ENCODE measurements at regions not wholly inside any gene's neighbourhood (a gene's known extent, or its start where the extent isn't known, plus 50 kb on each side); places are given as distances from the start of the nearest gene placed in this dataset.

DNA sequence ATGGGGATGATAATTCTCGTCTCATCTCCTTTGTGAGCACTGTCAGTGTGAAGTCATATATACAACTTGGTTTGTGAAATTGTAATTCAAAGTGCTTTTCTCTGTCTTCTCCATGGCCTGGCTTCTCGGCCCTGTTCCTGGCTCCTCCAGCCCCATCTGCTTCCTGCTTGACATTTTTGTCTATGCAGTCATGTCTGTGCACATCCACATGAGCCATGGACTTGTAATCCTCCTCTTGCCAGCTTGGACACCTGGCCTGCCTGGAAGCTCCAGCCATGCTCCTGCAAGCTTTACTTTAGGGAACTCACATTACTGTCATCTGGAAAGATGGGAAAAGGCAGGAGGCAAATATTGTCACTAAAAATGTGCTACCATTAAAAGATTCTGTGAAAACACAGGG is 576.0 kb upstream of the DPP6 start:
- TF ChIP-seq, protein P1, sequence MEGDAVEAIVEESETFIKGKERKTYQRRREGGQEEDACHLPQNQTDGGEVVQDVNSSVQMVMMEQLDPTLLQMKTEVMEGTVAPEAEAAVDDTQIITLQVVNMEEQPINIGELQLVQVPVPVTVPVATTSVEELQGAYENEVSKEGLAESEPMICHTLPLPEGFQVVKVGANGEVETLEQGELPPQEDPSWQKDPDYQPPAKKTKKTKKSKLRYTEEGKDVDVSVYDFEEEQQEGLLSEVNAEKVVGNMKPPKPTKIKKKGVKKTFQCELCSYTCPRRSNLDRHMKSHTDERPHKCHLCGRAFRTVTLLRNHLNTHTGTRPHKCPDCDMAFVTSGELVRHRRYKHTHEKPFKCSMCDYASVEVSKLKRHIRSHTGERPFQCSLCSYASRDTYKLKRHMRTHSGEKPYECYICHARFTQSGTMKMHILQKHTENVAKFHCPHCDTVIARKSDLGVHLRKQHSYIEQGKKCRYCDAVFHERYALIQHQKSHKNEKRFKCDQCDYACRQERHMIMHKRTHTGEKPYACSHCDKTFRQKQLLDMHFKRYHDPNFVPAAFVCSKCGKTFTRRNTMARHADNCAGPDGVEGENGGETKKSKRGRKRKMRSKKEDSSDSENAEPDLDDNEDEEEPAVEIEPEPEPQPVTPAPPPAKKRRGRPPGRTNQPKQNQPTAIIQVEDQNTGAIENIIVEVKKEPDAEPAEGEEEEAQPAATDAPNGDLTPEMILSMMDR (IDR thresholded peaks at IDR 0.05): no peak
- no peak for TF ChIP-seq POLR2A (IDR thresholded peaks at IDR 0.05)

Data from Peyer's patch (tissue), 4 donors.